ENCODE measurements at regions not wholly inside any gene's neighbourhood (a gene's known extent, or its start where the extent isn't known, plus 50 kb on each side); places are given as distances from the start of the nearest gene placed in this dataset.

GRCh38 chr20:11229772-11230171, 556.0 kb upstream of the JAG1 start:
- TF ChIP-seq CTCF (IDR thresholded peaks at IDR 0.05) (no peak), POLR2A (IDR thresholded peaks at IDR 0.05; ENCODE audit: low read depth) (no peak), POLR2AphosphoS5 (IDR thresholded peaks at IDR 0.05) (peak in 1 of 2 donors; percentile 18)
